Liver (tissue), 8 donors: ENCODE measurements at regions not wholly inside any gene's neighbourhood (a gene's known extent, or its start where the extent isn't known, plus 50 kb on each side); places are given as distances from the start of the nearest gene placed in this dataset.

Source experiments
- DNase-seq: peaks from one replicate; pipeline ENCODE4 v3.0.0-alpha.2; 2017; ENCODE audit warnings: low spot score
- H3K27ac ChIP-seq, 2 donors: one replicate each; pipeline ENCODE4 v1.7.0; 2013; ENCODE audit warnings: inconsistent platforms in 2 of 2, low read length in 2 of 2, control low read depth in 1 of 2, low read depth in 1 of 2, mild to moderate bottlenecking in 1 of 2
- H3K27me3 ChIP-seq, 4 donors: one replicate each; pipeline versions ENCODE4 v1.6.1 to v1.7.0; 2013; ENCODE audit warnings: low read length in 3 of 4, inconsistent platforms in 1 of 4, mild to moderate bottlenecking in 1 of 4, moderate library complexity in 1 of 4; ENCODE audit not compliant: control insufficient read depth in 4 of 4, insufficient read depth in 4 of 4
- H3K36me3 ChIP-seq, 4 donors: one replicate each; pipeline versions ENCODE4 v1.6.1 to v1.7.0; 2013; ENCODE audit warnings: low read length in 3 of 4, mild to moderate bottlenecking in 3 of 4, low read depth in 1 of 4, moderate library complexity in 1 of 4; ENCODE audit not compliant: control insufficient read depth in 4 of 4, insufficient read depth in 3 of 4
- H3K4me1 ChIP-seq, 4 donors: one replicate each; pipeline versions ENCODE4 v1.6.1 to v1.7.0; 2013; ENCODE audit warnings: low read length in 3 of 4, mild to moderate bottlenecking in 3 of 4, moderate library complexity in 1 of 4; ENCODE audit not compliant: control insufficient read depth in 4 of 4, insufficient read depth in 4 of 4
- H3K4me3 ChIP-seq, 3 donors: one replicate each; pipeline versions ENCODE4 v1.6.1 to v1.7.0; 2013; ENCODE audit warnings: low read length in 3 of 3, control low read depth in 1 of 3, low read depth in 1 of 3, mild to moderate bottlenecking in 1 of 3
- H3K9ac ChIP-seq, 2 donors: one replicate each; pipeline ENCODE4 v1.7.0; 2013; ENCODE audit warnings: low read length in 2 of 2, mild to moderate bottlenecking in 2 of 2, moderate library complexity in 2 of 2, control low read depth in 1 of 2, low read depth in 1 of 2
- H3K9me3 ChIP-seq, 4 donors: one replicate each; pipeline versions ENCODE4 v1.6.1 to v1.7.0; 2013; ENCODE audit warnings: low read length in 3 of 4; ENCODE audit not compliant: control insufficient read depth in 4 of 4
- ATF3 ChIP-seq: IDR thresholded peaks from 2 replicates; pipeline ENCODE4 v1.6.1; 2016; ENCODE audit warnings: antibody characterized with exemption
- CTCF ChIP-seq: fragments of 150-350 bp; IDR thresholded peaks from 2 replicates; pipeline ENCODE4 v1.5.1; 2017; ENCODE audit warnings: improper control_type of control experiment, low read depth, low read length; ENCODE audit not compliant: missing input control
- EGR1 ChIP-seq, 2 donors: IDR thresholded peaks; 2 replicates each; pipeline ENCODE4 v1.6.1; 2016 to 2018; ENCODE audit warnings: antibody characterized with exemption in 2 of 2, low read depth in 2 of 2
- FOXA1 ChIP-seq: IDR thresholded peaks from 2 replicates; pipeline ENCODE4 v1.6.1; 2016; ENCODE audit warnings: antibody characterized with exemption
- FOXA2 ChIP-seq: IDR thresholded peaks from 2 replicates; pipeline ENCODE4 v1.6.1; 2016; ENCODE audit warnings: antibody characterized with exemption
- GABPA ChIP-seq, 2 donors: IDR thresholded peaks in 1 of 2; conservative IDR thresholded peaks in 1 of 2; 2 replicates each; pipeline ENCODE4 v1.6.1; 2016; ENCODE audit warnings: antibody characterized with exemption in 2 of 2, mild to moderate bottlenecking in 1 of 2, moderate library complexity in 1 of 2
- HNF4A ChIP-seq, 2 donors: conservative IDR thresholded peaks; 2 replicates each; pipeline ENCODE4 v1.6.1; 2016; ENCODE audit warnings: antibody characterized with exemption in 2 of 2, mild to moderate bottlenecking in 2 of 2
- HNF4G ChIP-seq: IDR thresholded peaks from 2 replicates; pipeline ENCODE4 v1.6.1; 2016; ENCODE audit warnings: antibody characterized with exemption
- JUND ChIP-seq, 2 donors: IDR thresholded peaks; 2 replicates each; pipeline ENCODE4 v1.6.1; 2016; ENCODE audit warnings: antibody characterized with exemption in 2 of 2
- MAX ChIP-seq: IDR thresholded peaks from 2 replicates; pipeline ENCODE4 v1.6.1; 2016; ENCODE audit warnings: antibody characterized with exemption
- NR2F2 ChIP-seq: IDR thresholded peaks from 2 replicates; pipeline ENCODE4 v1.6.1; 2016; ENCODE audit warnings: antibody characterized with exemption
- RAD21 ChIP-seq, 2 donors: IDR thresholded peaks; 2 replicates each; pipeline ENCODE4 v1.6.1; 2016; ENCODE audit warnings: antibody characterized with exemption in 2 of 2, mild to moderate bottlenecking in 2 of 2
- REST ChIP-seq: IDR thresholded peaks from 2 replicates; pipeline ENCODE4 v1.6.1; 2016; ENCODE audit warnings: antibody characterized with exemption, mild to moderate bottlenecking
- RXRA ChIP-seq, 2 donors: IDR thresholded peaks; 2 replicates each; pipeline ENCODE4 v1.6.1; 2017 to 2018; ENCODE audit warnings: antibody characterized with exemption in 2 of 2, mild to moderate bottlenecking in 1 of 2
- ZBTB33 ChIP-seq: IDR thresholded peaks from 2 replicates; pipeline ENCODE4 v1.6.1; 2016; ENCODE audit warnings: antibody characterized with exemption
- WGBS: extraction: QIAGEN DNeasy Blood & Tissue Kit; methylation state at CpG from one replicate; pipeline ENCODE4 v1.1.7; 2013; 5-methylcytosine and 5-hydroxymethylcytosine counted together
- donor health status: healthy.
- donor health status: healthy.
- donor health status: healthy.
- donor health status: healthy.
- donor health status: healthy.

- Histone ChIP-seq H3K27me3 (no peaks in the 10 kb centered on the region), H3K9me3 (no peaks in the 10 kb centered on the region), H3K36me3 (peaks cover 5 to 20% (median 16%) of the 10 kb centered on the region in 4 donors), H3K4me3 (no peak overlapping the region), H3K4me1 (peaks cover 0 to 7% (median 3%) of the 10 kb centered on the region in 4 donors), H3K27ac (no peak overlapping the region), H3K9ac (no peak overlapping the region)
- WGBS: 84% methylated on average over 3 of the region's 3 CpGs
- no peak for DNase-seq
- no peak for TF ChIP-seq GABPA (IDR thresholded peaks at IDR 0.05 in 1 of 2, conservative IDR thresholded peaks at IDR 0.05 in 1 of 2)
- no peak for TF ChIP-seq REST
- no peak for TF ChIP-seq CTCF
- TF ChIP-seq FOXA1: no peak
These were observed 50.2 kb downstream of the ZZZ3 start for GRCh38 chr1:77632216-77632615.

- peaks cover 5 to 20% (median 15%) of the 10 kb centered on the region in 4 donors for H3K36me3 ChIP-seq
- H3K27ac ChIP-seq: no peak overlapping the region
These were observed 50.7 kb downstream of the ZZZ3 start for GRCh38 chr1:77631751-77632150.

More at GRCh38 chr1:77631751-77632150, 50.7 kb downstream of the ZZZ3 start:
- H3K9me3 ChIP-seq: no peaks in the 10 kb centered on the region
- TF ChIP-seq FOXA2 (no peak), MAX (no peak), RAD21 (IDR thresholded peaks at IDR 0.05) (no peak), HNF4A (conservative IDR thresholded peaks at IDR 0.05) (no peak), CTCF (no peak), RXRA (IDR thresholded peaks at IDR 0.05) (no peak), ATF3 (no peak), JUND (IDR thresholded peaks at IDR 0.05) (no peak), GABPA (IDR thresholded peaks at IDR 0.05 in 1 of 2, conservative IDR thresholded peaks at IDR 0.05 in 1 of 2) (no peak), FOXA1 (no peak), NR2F2 (no peak), ZBTB33 (no peak), EGR1 (IDR thresholded peaks at IDR 0.05; ENCODE audit: low read depth in 2 of 2) (no peak), HNF4G (no peak)
- no peak overlapping the region for H3K9ac ChIP-seq
- DNase-seq: no peak
- no peak overlapping the region for H3K4me3 ChIP-seq
- H3K27me3 ChIP-seq: no peaks in the 10 kb centered on the region
- H3K4me1 ChIP-seq: peaks cover 0 to 7% (median 3%) of the 10 kb centered on the region in 4 donors
- 86% methylated on average over 1 of the region's 1 CpG for WGBS
